Stimulated activated CD8-positive, alpha-beta memory T cell treated with anti-CD3 and anti-CD28 coated beads, Interleukin-7, amount 100 ng/mL, for 24 hours (primary cell): ENCODE measurements at regions not wholly inside any gene's neighbourhood (a gene's known extent, or its start where the extent isn't known, plus 50 kb on each side); places are given as distances from the start of the nearest gene placed in this dataset.

Source experiments
- DNase-seq: peaks from one replicate; pipeline ENCODE4 v3.0.0-alpha.2; 2020; ENCODE audit warnings: low read depth

DNA sequence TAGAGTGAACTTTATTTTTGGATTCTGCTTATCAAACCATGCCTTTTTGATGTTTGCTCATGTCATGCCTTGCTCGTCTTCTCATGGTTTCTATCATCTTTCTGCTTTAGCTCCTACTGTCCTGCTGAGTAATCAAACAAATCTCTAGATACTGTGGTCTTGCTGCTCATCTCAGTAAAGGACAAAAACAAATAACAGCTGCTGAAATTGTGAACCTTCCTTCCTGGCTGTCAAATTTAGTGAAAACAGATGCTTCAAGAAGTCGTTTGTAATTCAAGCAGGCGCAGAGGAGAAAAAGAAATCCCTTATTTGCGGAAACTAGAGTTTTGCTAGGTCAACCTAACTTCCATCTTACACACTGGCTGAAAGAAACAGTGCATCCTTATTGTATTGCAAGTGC lies 616.1 kb upstream of the ALCAM start:
- DNase-seq: no peak

- DNase-seq: no peak
Measured at GRCh38 chr3:104755791-104756190, 610.9 kb upstream of the ALCAM start.

DNA sequence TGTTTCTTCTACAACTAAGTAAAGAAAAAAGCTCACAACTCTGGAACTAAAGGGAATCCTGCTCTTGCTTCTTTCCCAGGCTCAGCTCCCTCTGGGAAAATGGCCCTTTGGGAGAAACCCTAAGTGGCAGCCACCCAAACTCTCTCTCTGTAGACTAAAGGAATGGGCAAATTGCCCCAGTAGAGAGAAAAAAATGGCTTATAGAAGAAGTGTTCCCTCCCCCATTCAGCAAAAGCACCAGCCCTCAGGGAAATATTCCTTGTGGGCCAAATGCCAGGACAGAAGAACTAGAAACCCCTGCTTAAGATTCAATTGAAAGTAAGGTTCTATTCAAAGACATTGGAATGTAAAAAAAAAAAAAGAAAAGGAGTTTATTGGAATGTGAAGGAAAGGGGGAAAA lies 603.7 kb upstream of the ALCAM start:
- no peak for DNase-seq

DNA sequence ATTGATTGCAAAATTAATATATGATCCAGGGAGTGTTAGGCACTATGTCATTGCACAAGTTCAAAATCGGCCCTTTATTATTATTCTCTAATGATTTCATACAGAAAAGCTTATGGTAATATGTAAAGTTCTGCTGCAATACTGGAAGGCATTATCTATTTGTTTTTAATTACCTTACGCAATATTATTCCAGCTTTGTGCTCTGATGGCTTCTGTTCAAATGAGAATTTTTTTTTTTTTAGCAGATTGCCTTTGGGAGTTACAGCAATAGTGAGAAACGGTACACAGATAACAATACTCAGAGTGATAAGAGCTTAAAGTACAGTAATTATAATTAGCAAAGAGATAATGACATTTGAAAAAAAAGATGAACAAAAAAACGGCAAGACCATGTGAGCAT lies 602.2 kb upstream of the ALCAM start:
- no peak for DNase-seq

DNA sequence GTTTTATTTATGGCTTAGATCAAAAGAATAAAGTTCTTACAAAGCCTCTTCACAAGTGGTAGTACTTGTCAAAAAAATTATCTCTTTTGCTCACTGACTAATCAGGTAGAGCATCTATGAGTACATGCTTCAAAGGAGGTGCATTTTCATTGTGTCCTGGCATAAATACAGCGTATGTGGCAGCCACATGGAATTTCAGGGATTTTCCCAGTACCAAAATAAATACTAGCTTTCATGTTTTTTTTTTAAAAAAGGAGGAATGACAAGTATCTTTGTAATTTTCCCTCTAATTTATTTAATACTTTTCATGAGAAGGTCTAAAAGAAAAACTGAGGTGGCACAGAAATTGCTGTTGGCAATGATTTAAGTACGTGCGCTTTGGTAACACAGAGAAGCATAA lies 597.8 kb upstream of the ALCAM start:
- no peak for DNase-seq

DNA sequence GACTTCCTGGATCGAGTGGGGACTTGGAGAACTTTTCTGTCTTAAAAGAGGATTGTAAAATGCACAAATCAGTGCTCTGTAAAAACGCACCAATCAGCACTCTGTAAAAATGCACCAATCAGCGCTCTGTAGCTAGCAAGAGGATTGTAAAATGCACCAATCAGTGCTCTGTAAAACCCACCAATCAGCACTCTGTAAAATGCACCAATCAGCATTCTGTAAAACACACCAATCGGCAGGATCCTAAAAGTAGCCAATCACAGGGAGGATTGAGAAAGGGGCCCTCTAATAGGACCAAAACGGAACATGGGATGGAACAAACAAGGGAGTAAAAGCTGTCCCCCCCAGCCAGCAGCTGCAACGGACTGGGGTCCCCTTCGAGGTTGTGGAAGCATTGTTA lies 587.4 kb upstream of the ALCAM start:
- DNase-seq: no peak

GRCh38 chr3:104781112-104781511 lies 585.6 kb upstream of the ALCAM start:
- no peak for DNase-seq

DNA sequence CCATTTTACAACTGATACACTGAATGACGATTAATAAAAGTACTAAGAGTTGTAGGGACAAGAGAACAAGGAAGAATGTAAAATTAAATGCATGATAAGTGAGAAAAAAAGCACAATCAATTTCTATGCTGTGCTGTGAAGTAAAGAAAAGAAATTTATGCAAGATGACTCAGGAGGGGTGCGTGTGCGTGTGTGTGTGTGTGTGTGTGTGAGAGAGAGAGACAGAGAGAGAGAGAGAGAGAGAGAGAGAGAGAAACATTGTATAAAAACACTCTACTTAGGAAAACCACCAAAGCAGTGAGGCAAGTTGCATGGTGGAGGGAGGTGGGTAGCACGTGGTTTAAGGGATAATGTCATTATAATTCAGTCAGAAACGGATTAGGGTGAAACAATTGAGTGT lies 580.8 kb upstream of the ALCAM start:
- DNase-seq: no peak

- no peak for DNase-seq
Measured at GRCh38 chr3:104787306-104787705, 579.4 kb upstream of the ALCAM start.

GRCh38 chr3:104788807-104789206 lies 577.9 kb upstream of the ALCAM start:
- DNase-seq: no peak

DNA sequence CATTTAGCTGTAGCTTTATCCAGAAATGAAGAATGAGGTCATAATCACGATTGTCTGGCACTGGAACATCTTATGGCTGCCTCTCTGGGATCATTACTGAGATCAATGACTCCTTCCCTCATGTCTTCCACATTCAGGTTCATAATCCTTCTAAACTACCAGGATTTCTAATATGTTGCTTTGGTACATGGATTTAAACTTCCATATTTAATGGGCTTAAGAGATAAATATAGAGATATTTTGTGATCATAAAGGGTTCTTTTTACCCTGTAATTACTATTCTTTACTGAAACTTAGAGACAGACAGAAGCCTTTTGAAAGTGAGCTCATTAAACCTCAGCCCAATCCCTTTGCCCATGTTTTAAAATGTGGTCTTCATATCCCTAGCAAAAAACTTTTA lies 575.4 kb upstream of the ALCAM start:
- DNase-seq: no peak

DNA sequence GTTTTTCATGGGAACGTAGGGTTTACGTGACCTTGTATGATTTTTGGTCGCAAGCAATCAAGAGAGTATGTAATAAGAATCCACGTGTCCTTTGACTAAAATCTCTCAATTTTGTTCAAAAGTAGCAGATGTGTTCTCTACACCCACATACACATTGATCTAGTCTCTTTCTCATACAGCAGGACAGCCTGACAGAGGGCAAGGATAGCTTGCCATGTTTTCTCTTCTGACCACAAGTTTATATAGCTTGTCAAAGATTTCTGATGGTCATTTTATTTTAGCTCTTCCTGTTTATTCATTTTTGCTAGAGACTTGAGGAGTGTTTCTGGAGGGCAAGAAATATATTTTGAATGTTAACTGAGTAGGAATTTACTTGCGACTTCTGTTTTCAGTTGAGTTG lies 570.2 kb upstream of the ALCAM start:
- no peak for DNase-seq

DNA sequence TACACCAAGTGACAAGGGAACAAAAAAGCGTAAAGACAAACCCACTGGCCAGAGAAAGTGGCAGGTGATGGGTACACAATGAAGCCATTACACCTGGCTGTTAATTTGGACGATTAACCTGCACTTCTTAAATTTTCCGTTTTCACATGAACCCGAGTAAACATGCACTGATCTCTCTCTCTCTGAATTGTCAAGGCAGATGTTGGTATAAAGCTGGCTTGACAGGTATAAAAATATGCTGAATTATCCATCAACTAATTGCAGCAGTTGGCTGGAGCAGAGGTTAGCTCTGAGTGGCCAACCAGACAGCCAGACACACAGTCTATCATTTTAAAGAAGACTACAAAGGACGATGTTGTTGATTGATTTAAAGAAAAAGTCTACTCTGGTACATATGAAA lies 561.7 kb upstream of the ALCAM start:
- no peak for DNase-seq

DNA sequence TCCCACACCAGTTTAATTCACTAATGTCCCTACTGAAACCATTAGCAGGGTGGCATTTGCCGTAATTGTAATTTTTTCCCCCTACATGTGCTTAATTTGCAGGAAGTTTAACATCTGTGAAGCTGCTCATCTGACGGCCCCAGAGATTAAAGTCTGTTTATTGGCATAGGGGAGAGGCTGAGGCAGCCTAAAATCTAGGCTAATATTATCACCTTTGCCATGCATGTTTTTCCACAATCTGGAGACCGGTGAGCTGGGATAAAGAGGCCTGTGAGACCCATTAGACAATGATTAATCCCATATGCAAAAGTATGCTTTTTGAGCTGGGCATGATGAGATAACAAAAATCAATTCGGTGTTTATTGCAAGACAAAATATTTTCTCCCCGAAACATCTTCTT lies 561.2 kb upstream of the ALCAM start:
- no peak for DNase-seq

DNA sequence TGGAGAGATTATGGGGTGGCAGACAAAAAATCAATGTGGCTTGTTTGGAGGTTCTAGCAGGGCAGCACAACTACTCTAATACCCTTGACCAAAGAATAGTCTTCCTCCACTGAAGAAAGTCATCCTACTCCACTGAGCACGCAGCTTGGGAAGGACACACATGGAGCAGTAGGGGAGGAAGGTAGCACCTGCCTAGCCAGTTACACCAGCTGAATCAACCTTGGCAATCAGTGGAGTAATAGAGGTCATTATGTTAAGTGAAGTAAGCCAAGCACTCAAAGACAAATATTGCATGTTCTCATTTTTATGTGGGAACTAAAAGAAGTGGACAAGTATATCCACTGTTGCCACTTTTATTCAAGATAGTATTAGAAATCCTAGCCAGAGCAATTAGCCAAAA lies 555.8 kb upstream of the ALCAM start:
- DNase-seq: no peak

DNA sequence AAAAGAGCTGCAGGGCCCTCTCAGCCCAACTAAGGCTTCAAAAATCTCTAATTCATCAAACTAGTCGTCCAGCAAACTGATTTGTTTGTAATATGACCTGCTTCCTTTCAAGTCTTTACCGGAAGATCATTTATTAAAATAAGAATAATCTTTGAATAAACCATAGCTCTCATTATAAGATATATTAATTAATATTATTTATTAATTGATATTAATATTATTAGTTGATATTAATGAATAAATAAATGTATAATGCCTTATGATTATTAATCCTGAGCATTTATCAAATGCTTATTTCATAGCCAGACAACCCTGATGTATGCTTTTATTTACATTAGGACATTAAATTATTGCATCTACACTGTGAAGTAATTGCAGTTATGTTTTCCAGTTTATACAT lies 550.7 kb upstream of the ALCAM start:
- DNase-seq: no peak

GRCh38 chr3:104816716-104817115 lies 550.0 kb upstream of the ALCAM start:
- no peak for DNase-seq

DNA sequence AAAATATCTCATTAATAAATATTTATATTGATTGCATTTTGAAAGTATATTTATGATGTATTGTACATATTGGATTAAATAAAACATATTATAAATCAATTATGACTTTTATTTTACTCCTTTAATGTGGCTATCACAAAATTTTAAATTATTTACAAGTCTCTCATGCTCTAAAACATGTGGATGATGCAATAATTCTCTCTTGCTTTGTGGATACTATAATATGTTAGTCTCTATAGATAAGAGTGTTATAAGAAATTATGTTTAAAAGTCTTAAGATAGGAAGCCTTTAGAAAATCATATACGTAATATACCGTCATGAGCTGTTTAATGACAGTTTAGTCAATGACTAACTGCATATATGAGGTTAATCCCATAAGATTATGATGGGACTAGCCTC lies 547.4 kb upstream of the ALCAM start:
- DNase-seq: no peak

DNA sequence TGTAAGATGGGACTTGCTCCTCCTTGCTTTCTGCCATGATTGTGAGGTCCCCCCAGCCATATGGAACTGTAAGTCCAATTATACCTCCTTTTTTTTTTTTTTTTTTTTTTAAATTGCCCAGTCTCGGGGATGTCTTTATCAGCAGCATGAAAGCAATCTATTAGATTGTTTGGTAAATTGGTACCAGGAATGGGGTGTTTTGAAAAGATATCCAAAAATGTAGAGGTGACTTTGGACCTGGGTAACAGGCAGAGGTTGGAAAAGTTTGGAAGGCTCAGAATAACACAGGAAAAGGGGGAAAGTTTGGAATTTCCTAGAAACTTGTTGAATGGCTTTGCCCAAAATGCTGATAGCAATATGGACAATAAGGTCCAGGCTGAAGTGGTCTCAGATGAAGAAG lies 545.8 kb upstream of the ALCAM start:
- DNase-seq: no peak

- DNase-seq: no peak
Measured at GRCh38 chr3:104825116-104825515, 541.6 kb upstream of the ALCAM start.

- no peak for DNase-seq
Measured at GRCh38 chr3:104831071-104831470, 535.6 kb upstream of the ALCAM start.

DNA sequence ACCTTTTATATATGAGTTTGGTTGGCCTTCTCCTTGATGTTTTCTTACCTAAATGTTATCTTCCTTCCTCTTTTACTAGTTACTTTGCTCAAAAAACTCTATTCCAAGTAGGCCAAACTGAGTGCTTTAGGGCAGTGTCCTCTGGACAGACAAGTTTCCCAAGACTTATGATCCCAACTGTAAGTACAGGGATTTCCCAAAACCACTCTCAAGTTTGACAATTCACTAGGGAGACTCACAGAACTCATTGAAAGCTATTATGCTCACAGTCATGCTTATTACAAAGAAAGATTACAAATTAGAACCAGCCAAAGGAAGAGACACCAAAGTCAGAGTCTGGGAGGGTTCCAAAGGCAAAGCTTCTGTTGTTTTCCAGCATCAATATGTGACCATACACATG lies 534.2 kb upstream of the ALCAM start:
- no peak for DNase-seq

- no peak for DNase-seq
Measured at GRCh38 chr3:104835376-104835775, 531.3 kb upstream of the ALCAM start.

DNA sequence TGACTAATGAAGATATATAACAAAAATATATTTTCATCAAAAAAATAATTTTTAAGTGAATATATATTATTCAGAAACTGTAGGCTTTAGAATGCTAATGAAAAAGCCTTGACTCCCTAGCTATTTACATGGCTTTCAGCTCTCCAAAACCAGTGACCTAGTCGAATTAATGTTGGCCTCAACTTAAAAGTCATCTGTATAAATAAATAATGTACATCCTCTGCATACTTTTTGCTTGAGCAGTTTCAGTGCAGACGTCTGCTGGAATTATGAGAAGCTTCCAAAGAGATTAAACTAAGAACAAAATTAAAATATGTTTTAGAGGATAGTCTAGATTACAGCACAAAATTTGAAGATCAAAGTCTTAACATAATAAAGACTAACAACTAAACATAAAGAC lies 520.4 kb upstream of the ALCAM start:
- DNase-seq: no peak

GRCh38 chr3:104849070-104849469 lies 517.6 kb upstream of the ALCAM start:
- DNase-seq: no peak
